H9 (cell line): ENCODE measurements at regions not wholly inside any gene's neighbourhood (a gene's known extent, or its start where the extent isn't known, plus 50 kb on each side); places are given as distances from the start of the nearest gene placed in this dataset.

Experiments used
- DNase-seq: peaks from one replicate; pipeline ENCODE4 v3.0.0-alpha.2; 2017
- H2AFZ ChIP-seq: one replicate; pipeline ENCODE4 v1.6.1; 2013; ENCODE audit warnings: mild to moderate bottlenecking, low read length, control low read depth, moderate library complexity
- H2AK5ac ChIP-seq: 2 replicates; pipeline ENCODE4 v1.6.1; 2013; ENCODE audit warnings: low read length, control low read depth, mixed read lengths; ENCODE audit not compliant: insufficient read length
- H2BK120ac ChIP-seq: one replicate; pipeline ENCODE4 v1.6.1; 2013; ENCODE audit warnings: low read depth, mild to moderate bottlenecking, low read length, control low read depth, inconsistent platforms; ENCODE audit not compliant: poor library complexity, severe bottlenecking
- H2BK12ac ChIP-seq: 2 replicates; pipeline ENCODE4 v1.6.1; 2013; ENCODE audit warnings: low read length, control low read depth, mixed read lengths, low read depth; ENCODE audit not compliant: insufficient read length
- H2BK15ac ChIP-seq: 2 replicates; pipeline ENCODE4 v1.6.1; 2013; ENCODE audit warnings: low read depth, low read length, control low read depth
- H2BK20ac ChIP-seq: one replicate; pipeline ENCODE4 v1.6.1; 2013; ENCODE audit warnings: low read depth, mild to moderate bottlenecking, low read length, control low read depth, inconsistent platforms; ENCODE audit not compliant: poor library complexity, severe bottlenecking
- H2BK5ac ChIP-seq: 2 replicates; pipeline ENCODE4 v1.6.1; 2013; ENCODE audit warnings: low read length, control low read depth, mixed read lengths; ENCODE audit not compliant: insufficient read length
- H3K14ac ChIP-seq: 2 replicates; pipeline ENCODE4 v1.6.1; 2013; ENCODE audit warnings: low read length, control low read depth; ENCODE audit not compliant: insufficient read depth
- H3K18ac ChIP-seq: 2 replicates; pipeline ENCODE4 v1.6.1; 2013; ENCODE audit warnings: low read depth, mild to moderate bottlenecking, mixed read lengths, low read length, control low read depth; ENCODE audit not compliant: insufficient read length
- H3K23ac ChIP-seq: 2 replicates; pipeline ENCODE4 v1.6.1; 2013; ENCODE audit warnings: low read length, control low read depth, mixed read lengths, low read depth; ENCODE audit not compliant: insufficient read length
- H3K23me2 ChIP-seq: 2 replicates; pipeline ENCODE4 v1.6.1; 2013; ENCODE audit warnings: low read depth, mild to moderate bottlenecking, mixed read lengths, low read length, control low read depth; ENCODE audit not compliant: insufficient read length, poor library complexity, severe bottlenecking
- H3K27ac ChIP-seq: 2 replicates; pipeline ENCODE4 v1.5.1; 2013; ENCODE audit warnings: low read length, control low read depth, mixed read lengths, low read depth; ENCODE audit not compliant: insufficient read length
- H3K27me3 ChIP-seq: 2 replicates; pipeline ENCODE4 v1.6.1; 2013; ENCODE audit warnings: low read length, control low read depth, inconsistent platforms; ENCODE audit not compliant: insufficient read depth
- H3K4ac ChIP-seq: 2 replicates; pipeline ENCODE4 v1.6.1; 2013; ENCODE audit warnings: low read depth, mild to moderate bottlenecking, control low read depth, inconsistent platforms, low read length, moderate library complexity
- H3K4me1 ChIP-seq: 2 replicates; pipeline ENCODE4 v1.6.1; 2013; ENCODE audit warnings: low read length, control low read depth, inconsistent platforms; ENCODE audit not compliant: insufficient read depth
- H3K4me2 ChIP-seq: 2 replicates; pipeline ENCODE4 v1.6.1; 2013; ENCODE audit warnings: low read length, control low read depth, mixed read lengths; ENCODE audit not compliant: insufficient read length, insufficient read depth
- H3K56ac ChIP-seq: 2 replicates; pipeline ENCODE4 v1.6.1; 2013; ENCODE audit warnings: low read depth, mild to moderate bottlenecking, mixed read lengths, low read length, control low read depth; ENCODE audit not compliant: insufficient read length
- H3K79me1 ChIP-seq: 2 replicates; pipeline ENCODE4 v1.6.1; 2013; ENCODE audit warnings: low read depth, mild to moderate bottlenecking, moderate library complexity, low read length, control low read depth, inconsistent platforms; ENCODE audit not compliant: insufficient read depth, poor library complexity, severe bottlenecking
- H3K79me2 ChIP-seq: 2 replicates; pipeline ENCODE4 v1.6.1; 2013; ENCODE audit warnings: low read length, control low read depth, inconsistent platforms; ENCODE audit not compliant: insufficient read depth
- H3K9ac ChIP-seq: 2 replicates; pipeline ENCODE4 v1.6.1; 2013; ENCODE audit warnings: low read length, control low read depth, mixed read lengths; ENCODE audit not compliant: insufficient read length; ENCODE audit errors: extremely low read depth
- H3K9me3 ChIP-seq: one replicate; pipeline ENCODE4 v1.6.1; 2013; ENCODE audit warnings: low read depth, low read length, inconsistent platforms; ENCODE audit not compliant: control insufficient read depth
- H3T11ph ChIP-seq: one replicate; pipeline ENCODE4 v1.6.1; 2013; ENCODE audit warnings: mild to moderate bottlenecking, low read length, control low read depth, inconsistent platforms
- H4K20me1 ChIP-seq: one replicate; pipeline ENCODE4 v1.6.1; 2013; ENCODE audit not compliant: control insufficient read depth, insufficient read length, insufficient read depth
- H4K5ac ChIP-seq: 2 replicates; pipeline ENCODE4 v1.6.1; 2013; ENCODE audit warnings: low read depth, mild to moderate bottlenecking, mixed read lengths, low read length, control low read depth; ENCODE audit not compliant: insufficient read length
- H4K8ac ChIP-seq: replicated peaks from 2 replicates; pipeline ENCODE4 v1.6.1; 2013; ENCODE audit warnings: low read length, control low read depth, mixed read lengths, low read depth; ENCODE audit not compliant: insufficient read length
- H4K91ac ChIP-seq: 2 replicates; pipeline ENCODE4 v1.6.1; 2013; ENCODE audit warnings: low read depth, mild to moderate bottlenecking, moderate library complexity, mixed read lengths, low read length, control low read depth; ENCODE audit not compliant: insufficient read length
- H3K27ac Mint-ChIP-seq, 3 experiments: 2 replicates in 2 of 3; 3 replicates in 1 of 3; pipeline ENCODE4 v1.8.0; 2020 to 2021; ENCODE audit warnings: mixed read lengths in 3 of 3, mild to moderate bottlenecking in 1 of 3, moderate library complexity in 1 of 3
- H3K27me3 Mint-ChIP-seq: 2 replicates; pipeline ENCODE4 v1.8.0; 2021; ENCODE audit warnings: low read depth, mild to moderate bottlenecking, moderate library complexity, mixed read lengths
- H3K36me3 Mint-ChIP-seq, 3 experiments: 2 replicates in 2 of 3; 3 replicates in 1 of 3; pipeline ENCODE4 v1.8.0; 2020 to 2021; ENCODE audit warnings: low read depth in 3 of 3, mixed read lengths in 3 of 3; ENCODE audit not compliant: insufficient read depth in 1 of 3
- H3K4me1 Mint-ChIP-seq, 2 experiments: 2 replicates each; pipeline ENCODE4 v1.8.0; 2020; ENCODE audit warnings: mixed read lengths in 2 of 2
- H3K4me3 Mint-ChIP-seq, 2 experiments: 2 replicates in 1 of 2; 3 replicates in 1 of 2; pipeline ENCODE4 v1.8.0; 2020 to 2021; ENCODE audit warnings: mild to moderate bottlenecking in 2 of 2, mixed read lengths in 2 of 2, moderate library complexity in 1 of 2
- H3K9me3 Mint-ChIP-seq, 2 experiments: 2 replicates in 1 of 2; 3 replicates in 1 of 2; pipeline ENCODE4 v1.8.0; 2020; ENCODE audit warnings: mild to moderate bottlenecking in 2 of 2, mixed read lengths in 2 of 2, moderate library complexity in 1 of 2
- CTCF ChIP-seq: fragments of 200-600 bp; sonication (generic); conservative IDR thresholded peaks from 3 replicates; pipeline ENCODE4 v1.8.0; 2021; ENCODE audit warnings: antibody characterized with exemption, mild to moderate bottlenecking
- WGBS: extraction: QIAGEN DNeasy Blood & Tissue Kit; methylation state at CpG from one replicate; pipeline ENCODE4 v1.1.7; 2013; ENCODE audit warnings: missing lambda C conversion rate, low lambda C conversion rate, mixed read lengths; ENCODE audit not compliant: insufficient read length; ENCODE audit errors: extremely low coverage; 5-methylcytosine and 5-hydroxymethylcytosine counted together

DNA sequence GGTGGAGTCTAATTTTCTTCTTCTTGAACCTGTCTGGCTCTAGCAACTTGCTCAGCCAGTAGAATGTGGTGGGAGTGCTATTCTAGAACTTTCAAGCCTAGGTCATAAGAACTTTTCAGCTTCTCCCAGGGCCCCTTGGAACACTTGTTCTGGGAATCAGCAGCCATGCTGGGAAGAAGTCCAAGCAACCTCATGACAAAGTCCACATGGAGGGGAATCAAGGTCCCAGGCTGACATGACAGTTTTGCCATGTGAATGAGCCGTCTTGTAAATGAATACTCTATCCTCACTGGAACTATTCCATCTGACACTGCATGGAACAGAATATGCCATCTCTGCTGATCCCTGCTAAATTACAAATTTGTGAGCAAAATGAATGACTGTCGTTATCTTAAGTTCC lies 214.2 kb upstream of the TBX3 start:
- Histone ChIP-seq H3K27me3 (peaks cover 2% of the 10 kb centered on the region; the same call in 1 of the 2 replicates), H2BK20ac (no peak overlapping the region), H4K8ac (no peak overlapping the region), H3K56ac (no peak overlapping the region), H2BK5ac (no peak overlapping the region), H2BK15ac (no peak overlapping the region), H3K14ac (no peak overlapping the region), H3K18ac (no peak overlapping the region), H3K23ac (no peak overlapping the region), H3T11ph (no peak overlapping the region), H3K9ac (no peak overlapping the region), H2BK12ac (no peak overlapping the region), H2AFZ (no peak overlapping the region), H3K4ac (no peak overlapping the region), H4K20me1 (no peaks in the 10 kb centered on the region), H4K91ac (no peak overlapping the region), H3K23me2 (no peaks in the 10 kb centered on the region), H3K79me2 (no peaks in the 10 kb centered on the region), H3K79me1 (no peaks in the 10 kb centered on the region), H2BK120ac (no peak overlapping the region), H2AK5ac (no peak overlapping the region), H3K27ac (no peak overlapping the region), H3K9me3 (no peaks in the 10 kb centered on the region), H4K5ac (no peak overlapping the region), H3K4me2 (no peak overlapping the region), H3K4me1 (no peaks in the 10 kb centered on the region; the same call in 1 of the 2 replicates)
- no peak for DNase-seq
- Mint-ChIP-seq H3K4me1 (peaks cover 6 to 7% of the 10 kb centered on the region in 2 experiments), H3K4me3 (no peak overlapping the region), H3K27ac (no peak overlapping the region), H3K36me3 (no peaks in the 10 kb centered on the region), H3K9me3 (no peaks in the 10 kb centered on the region), H3K27me3 (no peaks in the 10 kb centered on the region; the same call in none of the 2 replicates)
- WGBS: no CpG with 5 or more reads among the region's 2 CpGs
- no peak for TF ChIP-seq CTCF
